ENCODE measurements at regions not wholly inside any gene's neighbourhood (a gene's known extent, or its start where the extent isn't known, plus 50 kb on each side); places are given as distances from the start of the nearest gene placed in this dataset.

- TF ChIP-seq TAF1 (IDR thresholded peaks at IDR 0.05; ENCODE audit: low read depth) (no peak), NFIC (IDR thresholded peaks at IDR 0.05) (no peak), TEAD4 (IDR thresholded peaks at IDR 0.05) (no peak), EGR1 (IDR thresholded peaks at IDR 0.05) (no peak), MAX (IDR thresholded peaks at IDR 0.05) (no peak), EP300 (IDR thresholded peaks at IDR 0.05; ENCODE audit: borderline replicate concordance) (no peak), YY1 (IDR thresholded peaks at IDR 0.05; ENCODE audit: low read depth) (no peak), FOXM1 (IDR thresholded peaks at IDR 0.05; ENCODE audit: borderline replicate concordance, low read depth) (no peak), TCF12 (IDR thresholded peaks at IDR 0.05; ENCODE audit: low read depth) (no peak), CREB1 (IDR thresholded peaks at IDR 0.05; ENCODE audit: low read depth) (no peak)
Observed at GRCh38 chr2:48072583-48072982, 166.3 kb upstream of the FBXO11 start.
